GM12891 (cell line): ENCODE measurements at regions not wholly inside any gene's neighbourhood (a gene's known extent, or its start where the extent isn't known, plus 50 kb on each side); places are given as distances from the start of the nearest gene placed in this dataset.

Experiments
- PAX5 ChIP-seq: IDR thresholded peaks from 2 replicates; pipeline ENCODE4 v1.6.1; 2011; ENCODE audit warnings: low read length, moderate library complexity, mild to moderate bottlenecking; ENCODE audit not compliant: insufficient read depth, severe bottlenecking
- POLR2A ChIP-seq: IDR thresholded peaks from 2 replicates; pipeline ENCODE4 v1.6.1; 2011; ENCODE audit warnings: low read depth, low read length, control low read depth
- POLR2AphosphoS5 ChIP-seq: IDR thresholded peaks from 2 replicates; pipeline ENCODE4 v1.6.1; 2011; ENCODE audit warnings: low read depth, low read length, control low read depth
- POU2F2 ChIP-seq: IDR thresholded peaks from 2 replicates; pipeline ENCODE4 v1.6.1; 2011; ENCODE audit warnings: low read depth, mild to moderate bottlenecking, control low read depth, low read length, moderate library complexity
- SPI1 ChIP-seq: IDR thresholded peaks from 2 replicates; pipeline ENCODE4 v1.6.1; 2011; ENCODE audit warnings: low read depth, low read length, control low read depth
- TAF1 ChIP-seq: IDR thresholded peaks from 2 replicates; pipeline ENCODE4 v1.6.1; 2011; ENCODE audit warnings: low read depth, low read length, control low read depth

GRCh38 chr1:14240265-14240664, 358.2 kb upstream of the KAZN start:
- TF ChIP-seq POLR2A (no peak), POLR2AphosphoS5 (no peak), TAF1 (no peak), SPI1 (no peak), PAX5 (no peak), POU2F2 (no peak)
